ENCODE measurements at regions not wholly inside any gene's neighbourhood (a gene's known extent, or its start where the extent isn't known, plus 50 kb on each side); places are given as distances from the start of the nearest gene placed in this dataset.

DNA sequence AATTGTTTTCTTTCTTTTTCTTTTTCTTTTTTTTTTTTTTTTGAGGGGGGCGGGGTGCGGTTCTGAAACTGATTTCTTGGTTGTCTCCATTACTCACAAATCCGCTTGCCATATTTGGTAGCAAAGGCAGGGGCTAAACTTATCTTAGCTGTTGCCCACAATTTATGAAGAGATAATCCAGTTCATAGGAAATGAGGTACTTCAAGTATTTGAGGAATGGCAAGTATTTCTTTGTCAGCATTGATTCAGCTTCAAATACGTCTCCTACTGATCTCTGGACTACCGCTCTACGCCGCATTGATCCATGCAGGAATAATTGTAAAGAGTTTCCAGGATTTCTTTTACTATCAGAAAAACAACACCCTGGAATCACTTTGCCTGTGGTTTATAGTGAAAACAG lies 289.2 kb upstream of the DPYD start:
- no peak for DNase-seq (ENCODE audit: low read depth, low spot score)

DNA sequence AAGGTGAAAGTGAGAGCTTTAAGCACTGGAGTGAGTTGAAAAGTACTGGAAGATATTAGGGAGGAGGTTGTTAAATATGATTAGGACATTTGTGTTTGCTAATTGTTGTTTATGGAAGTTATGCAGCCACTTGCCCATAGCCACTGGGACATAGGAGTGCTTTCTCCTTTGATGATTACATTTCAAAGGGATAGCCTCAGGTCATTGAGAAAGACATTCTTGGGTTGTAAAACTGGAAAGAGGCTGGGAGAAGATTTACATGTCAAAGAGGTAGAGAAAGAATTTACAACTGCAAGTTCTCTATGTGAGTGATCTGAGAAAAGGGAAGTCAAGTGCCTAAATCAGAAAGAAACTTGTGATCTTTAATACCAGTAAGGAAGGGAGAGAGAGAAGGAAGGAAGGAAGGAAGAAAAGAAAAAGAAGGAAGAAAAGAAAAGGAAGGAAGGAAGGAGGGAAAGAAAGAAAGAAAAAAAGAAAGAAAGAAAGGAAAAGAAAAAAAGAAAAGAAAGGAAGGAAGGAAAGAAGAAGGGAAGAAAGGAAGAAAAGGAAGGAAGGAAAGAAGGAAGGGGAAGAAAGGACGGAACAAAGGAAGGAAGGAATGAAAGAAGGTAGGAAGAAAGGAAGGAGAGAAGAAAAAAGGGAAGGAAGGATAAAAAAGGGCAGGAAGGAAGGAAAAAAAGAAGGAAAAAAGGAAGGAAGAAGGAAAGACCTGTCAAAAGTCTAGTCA lies 284.6 kb upstream of the DPYD start:
- no peak for DNase-seq (ENCODE audit: low read depth, low spot score)

DNA sequence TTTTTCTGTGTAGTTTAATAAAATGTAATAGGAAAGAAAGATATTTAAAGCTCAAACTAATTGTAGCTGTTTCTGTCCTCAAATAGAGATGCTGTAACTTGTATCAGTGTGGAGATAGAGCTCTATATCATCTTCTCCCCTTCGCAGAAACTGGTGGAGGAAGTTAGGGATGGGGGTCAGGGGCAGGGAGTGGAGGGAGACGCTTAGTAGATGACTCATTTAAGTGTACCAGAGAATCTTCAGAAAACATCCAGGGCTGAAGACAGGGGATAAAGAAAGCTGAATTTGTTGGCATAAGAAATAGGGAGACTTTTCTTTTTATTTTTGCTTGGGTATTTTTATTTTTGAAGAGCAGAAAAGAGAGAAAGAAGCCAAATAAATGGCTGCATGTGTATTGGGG lies 282.6 kb upstream of the DPYD start:
- DNase-seq (ENCODE audit: low read depth, low spot score): no peak

DNA sequence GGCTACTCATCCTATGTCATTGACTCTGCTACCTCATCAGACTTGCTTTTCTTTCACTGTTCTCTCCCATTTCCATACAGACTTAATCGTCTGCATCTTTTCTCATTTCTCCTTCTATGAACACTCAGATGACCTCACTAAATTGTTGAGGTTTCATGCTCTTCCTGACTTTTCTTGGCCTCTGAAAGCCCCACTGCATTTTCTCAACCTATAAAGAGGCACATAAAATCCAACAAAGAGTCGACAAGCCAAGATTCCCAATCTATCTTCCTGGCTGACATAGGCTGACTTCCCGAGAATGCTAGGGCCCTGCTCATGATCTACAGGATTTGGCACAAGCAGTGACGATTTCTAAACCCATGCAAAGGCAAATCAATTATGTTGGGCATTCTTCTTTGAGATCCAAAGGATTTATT lies 280.8 kb upstream of the DPYD start:
- no peak for DNase-seq (ENCODE audit: low read depth, low spot score)

DNA sequence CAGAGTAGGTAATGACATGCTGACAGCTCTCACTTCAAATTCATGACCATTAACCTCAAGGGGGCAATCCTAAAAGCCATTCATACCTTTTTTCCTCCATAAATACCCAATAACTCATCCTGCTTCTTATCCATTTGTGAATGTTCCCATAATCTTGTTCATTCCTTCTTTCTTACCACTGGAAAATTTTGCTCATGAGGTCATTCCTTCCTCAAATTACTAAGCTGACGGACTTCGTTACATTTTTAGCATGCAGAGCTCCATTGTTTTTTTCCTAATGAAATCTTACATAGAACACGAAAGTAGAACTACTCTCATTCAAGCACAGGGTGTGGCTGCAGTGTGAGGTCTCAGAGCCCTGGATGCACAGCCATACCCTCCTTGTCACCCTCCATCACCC lies 276.5 kb upstream of the DPYD start:
- DNase-seq (ENCODE audit: low read depth, low spot score): no peak

DNA sequence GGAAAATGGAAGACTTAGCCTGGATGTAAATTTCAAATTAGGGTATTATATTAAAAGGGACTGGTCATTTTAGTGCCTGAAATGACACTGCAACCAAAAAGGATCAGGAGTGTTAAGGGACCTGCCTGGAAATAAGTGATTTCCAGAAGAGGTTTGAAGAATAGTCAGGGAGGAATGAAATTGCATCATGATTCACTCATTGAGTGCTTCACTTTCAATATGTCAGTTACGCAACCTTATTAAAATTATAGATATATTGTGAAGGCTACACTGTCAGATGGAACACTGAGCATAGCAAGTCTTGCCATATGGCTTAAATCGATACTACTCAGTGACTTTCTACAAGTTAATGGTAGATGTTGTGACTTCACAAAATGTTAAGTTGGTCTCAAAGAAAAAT lies 275.2 kb upstream of the DPYD start:
- DNase-seq (ENCODE audit: low read depth, low spot score): no peak

DNA sequence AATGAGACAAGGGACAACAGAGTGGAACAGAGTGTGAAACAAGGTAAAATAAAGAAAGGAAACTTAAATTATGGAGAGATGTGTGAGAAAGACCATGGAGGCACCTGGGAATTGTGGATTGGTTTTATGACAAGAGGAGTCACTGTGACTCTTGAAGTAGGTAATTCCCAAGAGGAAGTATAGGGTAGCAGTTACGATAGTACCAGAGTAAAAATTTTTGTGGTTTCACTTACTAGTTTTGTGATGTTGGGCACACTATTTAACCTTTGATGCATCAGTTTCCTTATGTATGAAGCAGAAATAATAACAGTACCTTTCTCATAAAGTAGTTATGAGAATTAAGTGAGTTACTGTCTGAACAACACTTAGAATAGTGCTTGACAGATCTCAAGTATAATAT lies 267.9 kb upstream of the DPYD start:
- DNase-seq (ENCODE audit: low read depth, low spot score): no peak

DNA sequence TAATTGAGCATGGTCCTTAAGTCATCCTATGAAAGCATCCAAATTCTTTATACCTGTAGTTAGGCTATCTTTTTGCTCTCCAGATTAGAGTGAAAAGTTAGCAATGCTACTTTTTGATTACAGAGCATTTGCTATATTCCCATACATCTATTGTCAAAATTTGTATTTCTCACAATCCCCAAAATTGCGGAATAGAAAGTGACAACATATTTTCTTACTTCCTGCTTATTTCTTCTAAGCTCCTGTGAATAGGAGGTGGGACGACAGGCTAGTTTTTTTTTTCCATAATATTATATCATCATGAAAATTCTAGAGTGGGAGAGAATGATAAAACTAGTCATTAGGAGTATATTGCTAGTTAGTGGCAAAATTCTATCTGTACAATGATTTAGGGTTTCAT lies 264.0 kb upstream of the DPYD start:
- no peak for DNase-seq (ENCODE audit: low read depth, low spot score)

DNA sequence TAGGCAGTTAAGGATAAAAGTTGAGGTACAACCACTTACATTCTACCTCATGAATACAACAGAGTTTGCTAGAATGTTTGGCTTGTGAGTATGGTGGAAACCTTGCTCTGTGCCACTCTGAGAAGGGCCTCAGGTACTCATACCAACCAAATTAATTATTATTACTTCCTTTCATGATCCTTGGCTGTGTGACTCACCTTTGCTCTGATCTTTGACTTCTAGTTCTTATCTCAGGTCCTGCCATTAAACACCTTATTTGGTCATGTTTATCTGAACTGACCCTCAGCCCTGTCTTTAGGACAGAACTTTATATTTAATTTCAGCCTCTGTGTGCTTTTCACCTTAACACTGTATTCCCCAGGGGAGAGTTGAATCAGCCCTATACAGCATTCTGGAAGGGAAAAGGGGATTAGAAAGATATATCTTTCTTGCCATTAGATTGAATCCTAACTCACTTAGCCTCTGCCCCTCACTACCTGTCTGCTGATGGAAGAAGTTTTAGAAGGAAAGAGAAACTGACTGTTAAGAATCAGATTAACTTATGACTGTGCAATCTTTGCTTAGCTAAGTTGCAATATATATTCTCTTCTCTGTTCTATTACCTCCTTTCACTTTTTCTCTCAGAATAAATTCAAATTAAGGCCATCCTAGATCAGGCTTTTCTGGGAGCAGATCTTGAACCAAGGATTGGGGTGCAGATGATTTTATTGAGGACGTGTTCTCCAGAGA lies 260.4 kb upstream of the DPYD start:
- DNase-seq (ENCODE audit: low read depth, low spot score): no peak

DNA sequence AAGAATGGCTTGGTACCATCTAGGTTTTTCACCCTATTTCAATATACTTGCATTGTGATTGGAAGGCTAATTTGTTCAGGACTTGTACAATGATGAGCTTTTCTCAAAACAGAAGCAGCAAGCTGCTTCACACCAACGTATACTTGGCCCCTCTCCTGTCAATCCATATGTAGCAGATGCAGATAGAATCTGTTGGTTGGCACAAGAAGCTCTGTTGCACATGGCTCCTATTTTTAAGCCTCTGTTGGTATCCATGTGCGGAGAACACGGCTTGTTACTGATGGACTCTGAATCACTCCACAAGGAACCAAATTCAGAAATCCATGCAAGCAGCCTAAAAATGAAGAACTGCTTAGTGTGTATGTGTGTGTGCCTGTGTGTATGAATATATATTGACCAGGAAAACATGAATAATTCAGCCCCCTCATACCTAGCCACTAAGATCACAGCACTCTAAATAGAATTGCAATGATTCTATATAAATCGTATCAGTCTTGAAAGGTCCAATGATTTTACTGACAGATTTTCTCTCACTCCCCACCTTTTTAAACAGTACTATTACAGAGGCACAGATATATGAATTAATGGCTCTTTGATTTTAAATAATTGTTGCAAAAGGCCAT lies 258.4 kb upstream of the DPYD start:
- no peak for DNase-seq (ENCODE audit: low read depth, low spot score)

DNA sequence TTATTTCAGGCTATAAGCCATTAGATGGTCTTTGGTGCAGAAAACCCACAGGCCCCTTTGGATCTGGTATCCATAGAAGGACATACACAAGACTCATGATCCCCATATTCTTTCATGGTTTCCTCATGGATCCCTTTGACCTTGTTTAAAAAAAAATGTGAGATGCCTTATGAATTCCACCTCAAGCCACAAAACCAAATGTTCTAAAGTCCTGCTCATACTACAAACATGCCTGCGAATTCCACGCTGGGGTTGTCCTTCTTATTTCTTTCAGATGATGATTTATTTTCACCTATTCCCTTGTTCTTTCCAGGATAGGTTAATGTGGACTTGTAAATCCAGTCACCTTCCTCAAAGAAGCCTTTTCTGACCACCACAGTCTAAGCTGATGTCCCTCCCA lies 256.9 kb upstream of the DPYD start:
- DNase-seq (ENCODE audit: low read depth, low spot score): no peak

DNA sequence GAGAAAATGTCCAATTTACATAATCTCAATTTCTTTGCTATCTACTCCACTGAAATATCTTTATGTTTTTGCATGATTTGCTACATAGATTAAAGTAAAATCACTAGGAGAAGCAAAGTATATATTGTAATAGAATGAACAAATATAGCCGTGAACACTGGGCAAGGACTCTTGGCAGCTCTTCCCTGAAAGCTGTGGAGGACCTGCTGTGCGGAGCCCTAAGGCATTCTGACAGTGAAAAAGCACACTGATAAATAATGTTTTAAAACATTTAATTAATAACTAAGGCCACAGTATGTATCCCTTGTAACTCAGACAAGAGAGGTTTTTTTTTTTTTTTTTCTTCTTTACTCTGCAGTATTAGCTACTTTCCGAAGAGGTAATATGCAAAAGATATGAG lies 256.1 kb upstream of the DPYD start:
- DNase-seq (ENCODE audit: low read depth, low spot score): no peak

DNA sequence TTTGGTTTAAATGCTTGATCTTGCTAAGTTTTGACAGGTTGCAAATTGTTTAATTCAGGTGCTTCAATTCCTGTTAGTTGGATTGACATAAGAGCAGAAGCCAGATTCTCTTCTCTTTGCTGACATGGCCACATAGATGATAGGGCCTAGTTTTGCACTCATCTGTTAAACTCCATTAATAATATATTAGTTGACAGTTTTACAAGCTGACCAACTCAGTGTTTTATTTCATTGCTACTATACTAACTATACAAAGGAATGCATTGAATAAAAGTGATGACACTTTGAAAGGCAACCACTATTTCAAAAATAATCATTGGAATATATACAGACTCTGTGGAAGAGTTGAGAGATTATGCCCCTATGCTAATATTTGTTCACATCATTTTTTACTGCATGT lies 255.6 kb upstream of the DPYD start:
- no peak for DNase-seq (ENCODE audit: low read depth, low spot score)

DNA sequence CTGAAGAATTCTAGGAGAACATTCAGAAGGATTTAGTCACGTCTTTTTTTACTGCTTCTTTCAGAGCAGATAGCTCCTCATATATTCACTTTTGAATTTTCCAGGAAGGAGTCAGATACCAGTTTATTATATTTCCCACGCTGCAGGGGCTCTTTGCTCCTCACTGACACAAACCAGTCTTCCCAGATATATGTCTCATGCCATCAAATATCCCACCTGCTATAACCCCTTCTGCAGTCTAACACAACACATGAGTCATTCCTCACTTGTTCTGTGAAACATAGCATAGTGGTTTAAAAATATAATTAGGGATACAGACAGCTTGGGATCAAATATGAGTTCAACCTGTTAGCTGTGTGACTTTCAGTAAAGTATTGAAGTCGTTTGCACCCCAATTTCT lies 251.7 kb upstream of the DPYD start:
- DNase-seq (ENCODE audit: low read depth, low spot score): no peak

DNA sequence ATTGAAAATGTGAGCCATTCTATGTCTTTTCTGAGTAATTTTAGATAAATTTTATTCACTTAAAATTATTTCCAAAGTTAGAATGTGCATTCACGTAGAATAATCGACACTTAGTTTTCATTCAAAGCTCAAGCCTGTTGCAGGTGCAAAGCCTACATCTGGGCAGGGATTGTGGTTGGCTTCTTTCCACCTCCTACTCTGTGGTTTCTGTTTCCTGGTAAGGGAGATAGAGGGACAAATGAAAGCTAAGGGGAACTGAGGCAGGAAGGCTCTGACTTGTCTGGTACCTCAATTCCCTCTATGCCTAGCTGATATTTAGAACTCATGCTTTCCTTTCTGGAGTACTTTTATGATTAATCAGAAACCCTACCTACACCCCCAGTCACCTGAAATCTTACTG lies 251.2 kb upstream of the DPYD start:
- DNase-seq (ENCODE audit: low read depth, low spot score): no peak

DNA sequence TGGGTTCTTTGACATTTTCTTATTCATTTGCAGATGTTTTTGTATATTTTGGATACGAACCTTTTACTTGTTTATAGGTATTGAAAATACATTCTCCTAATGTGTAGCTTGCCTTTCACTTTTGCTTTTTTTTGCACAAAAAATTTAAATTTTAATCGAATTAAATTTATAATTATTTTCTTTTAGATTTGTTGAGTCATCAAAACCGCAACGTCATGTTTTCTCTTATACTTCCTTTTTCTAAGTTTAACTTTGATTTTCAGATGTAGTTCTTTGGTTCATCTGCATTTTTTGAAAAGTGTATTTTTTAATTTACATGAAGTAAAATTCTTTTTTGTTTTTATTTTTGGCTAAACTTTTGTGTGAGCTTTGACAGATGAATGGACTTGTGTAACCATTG lies 243.7 kb upstream of the DPYD start:
- DNase-seq (ENCODE audit: low read depth, low spot score): no peak

DNA sequence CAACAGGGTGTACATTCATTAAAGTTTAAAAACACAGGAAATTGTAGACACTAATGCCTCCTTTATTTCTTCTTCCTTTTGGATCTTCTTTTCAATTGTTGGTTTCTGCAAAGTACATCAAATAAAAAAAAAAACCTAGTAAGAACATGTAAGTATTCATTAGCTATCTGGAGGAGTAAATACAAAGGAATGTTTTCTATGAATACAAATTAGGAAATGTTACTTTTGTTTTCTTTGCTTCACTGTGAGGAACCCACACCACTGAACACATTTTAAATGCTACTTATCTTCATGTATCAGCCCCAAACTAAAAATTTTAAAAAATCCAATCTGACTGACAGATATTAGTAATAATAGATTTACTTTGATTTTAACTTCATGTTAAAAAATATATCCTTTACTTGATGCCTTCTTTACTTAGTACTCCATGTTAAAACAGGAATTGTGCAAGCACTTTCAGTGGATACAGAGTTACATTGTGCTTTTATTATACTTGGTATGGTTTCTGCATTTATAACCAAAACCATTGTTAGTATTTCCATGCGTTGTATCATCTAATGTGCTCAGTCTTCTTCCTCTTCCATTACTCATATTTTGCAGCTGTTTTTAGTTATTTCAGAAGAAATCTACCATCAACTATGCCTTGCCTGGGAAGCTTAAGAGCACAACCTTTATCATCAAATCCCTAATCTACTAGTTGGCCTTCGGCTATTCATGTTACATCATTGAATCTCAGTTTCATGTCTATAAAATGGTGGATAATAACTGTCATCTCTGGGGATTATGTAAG lies 236.9 kb upstream of the DPYD start:
- DNase-seq (ENCODE audit: low read depth, low spot score): no peak

DNA sequence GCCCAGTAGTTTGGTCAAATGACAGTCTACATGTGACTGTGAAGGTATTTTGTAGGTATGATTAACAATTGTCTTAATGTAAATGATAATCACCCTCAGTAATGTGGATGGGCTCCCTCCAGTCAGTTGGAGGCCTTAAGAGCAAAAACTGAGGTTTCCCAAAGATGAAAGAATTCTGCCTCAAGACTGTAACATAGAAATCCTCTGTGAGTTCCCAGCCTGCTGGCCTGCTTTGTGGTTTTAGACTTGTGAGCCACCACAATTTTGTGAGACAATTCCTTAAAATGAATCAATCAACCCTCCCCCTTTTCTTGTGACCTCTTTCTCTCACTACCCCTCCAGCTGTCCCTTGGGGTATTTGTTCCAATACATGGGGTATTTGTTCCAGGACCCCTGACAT lies 226.4 kb upstream of the DPYD start:
- no peak for DNase-seq (ENCODE audit: low read depth, low spot score)

DNA sequence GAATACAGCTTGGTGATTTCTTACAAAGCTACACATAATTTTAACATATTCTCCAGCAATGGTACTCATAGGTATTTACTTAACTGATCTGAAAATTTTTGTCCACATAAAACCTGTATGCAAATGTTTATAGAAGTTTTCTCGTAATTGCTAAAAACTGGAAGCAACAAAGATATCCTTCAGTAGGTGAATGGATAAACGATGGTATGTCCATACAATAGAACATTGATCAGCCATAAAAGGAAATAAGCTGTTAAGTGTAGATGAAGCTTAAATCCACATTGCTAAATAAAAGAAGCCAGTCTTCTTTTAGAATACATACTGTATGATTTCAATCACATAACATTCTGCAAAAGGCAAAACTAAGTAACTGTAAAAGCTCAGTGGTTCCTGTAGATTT lies 224.8 kb upstream of the DPYD start:
- no peak for DNase-seq (ENCODE audit: low read depth, low spot score)

DNA sequence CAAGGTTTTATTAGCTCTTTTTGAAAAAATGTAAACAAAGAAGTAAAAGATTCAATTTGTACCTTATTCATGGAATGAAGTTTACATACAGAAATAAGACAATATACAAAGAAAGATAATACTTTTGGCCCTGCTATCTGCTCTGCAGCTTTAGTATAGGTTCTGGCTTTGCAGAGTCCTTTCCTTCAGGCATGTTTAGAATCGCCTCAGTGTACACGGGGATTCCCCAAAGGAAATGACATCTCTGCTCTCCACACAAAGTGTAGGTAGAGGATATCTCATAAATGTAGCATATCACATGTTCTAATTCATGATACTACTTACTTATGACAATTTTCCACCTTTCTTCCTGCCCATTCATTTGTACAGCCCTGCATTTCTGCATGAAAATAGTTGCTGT lies 222.6 kb upstream of the DPYD start:
- no peak for DNase-seq (ENCODE audit: low read depth, low spot score)

DNA sequence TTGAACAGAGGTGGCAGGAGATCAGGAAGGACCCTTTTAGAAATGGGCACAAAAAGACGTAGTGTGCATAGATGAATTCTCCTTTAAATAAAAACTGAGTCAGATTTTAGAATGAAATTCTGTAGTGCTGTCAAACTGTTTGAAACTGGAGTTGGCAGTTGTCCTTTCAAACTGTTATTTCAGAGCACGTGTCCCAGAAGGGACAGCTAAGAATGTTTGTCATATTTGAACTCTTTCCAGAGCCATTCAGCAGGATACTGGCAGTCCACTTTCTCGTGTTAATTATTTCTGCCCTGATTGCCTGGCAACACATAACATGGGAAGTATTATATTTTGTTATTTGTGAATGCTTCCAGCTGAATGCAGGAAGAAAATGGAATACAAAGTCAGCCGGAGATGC lies 212.3 kb upstream of the DPYD start:
- DNase-seq (ENCODE audit: low read depth, low spot score): no peak

DNA sequence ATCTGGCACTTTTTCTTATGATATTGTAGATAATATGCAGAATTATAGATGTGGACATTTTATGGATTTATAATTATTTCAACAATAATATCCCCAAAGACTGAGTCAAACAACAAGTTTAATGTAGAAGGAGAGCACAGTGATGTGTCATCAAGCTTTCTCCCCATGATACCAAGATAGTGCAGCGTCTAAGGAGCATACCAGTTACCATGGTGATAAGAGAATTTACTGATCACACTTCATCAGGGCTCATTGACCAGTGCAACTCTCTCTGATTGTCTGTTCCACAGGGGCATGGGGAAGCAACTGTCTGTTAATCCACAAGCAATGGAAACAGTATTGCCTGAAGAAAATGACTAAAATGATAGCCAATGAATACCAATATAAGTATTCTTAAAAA lies 209.6 kb upstream of the DPYD start:
- no peak for DNase-seq (ENCODE audit: low read depth, low spot score)

Data from smooth muscle cell of the brain vasculature (primary cell).